Muscle layer of duodenum (tissue), 2 donors: ENCODE measurements at regions not wholly inside any gene's neighbourhood (a gene's known extent, or its start where the extent isn't known, plus 50 kb on each side); places are given as distances from the start of the nearest gene placed in this dataset.
"Not testable (repeated sequence)": the region's sequence is repeated elsewhere in the genome, so short reads cannot be mapped to it uniquely, and the experiment has no call there.

Source experiments
- H3K27ac ChIP-seq: one replicate; pipeline ENCODE4 v1.7.0; 2013; ENCODE audit warnings: mild to moderate bottlenecking, low read length
- H3K27me3 ChIP-seq: one replicate; pipeline ENCODE4 v1.7.0; 2013; ENCODE audit warnings: low read depth, mild to moderate bottlenecking, control low read depth, low read length
- H3K36me3 ChIP-seq, 2 donors: one replicate each; pipeline ENCODE4 v1.7.0; 2013; ENCODE audit warnings: low read length in 2 of 2, control low read depth in 1 of 2, mild to moderate bottlenecking in 1 of 2; ENCODE audit not compliant: insufficient read depth in 2 of 2, control insufficient read depth in 1 of 2
- H3K4me1 ChIP-seq, 2 donors: one replicate each; pipeline ENCODE4 v1.7.0; 2013; ENCODE audit warnings: low read length in 2 of 2, mild to moderate bottlenecking in 2 of 2, control low read depth in 1 of 2, moderate library complexity in 1 of 2; ENCODE audit not compliant: insufficient read depth in 2 of 2, control insufficient read depth in 1 of 2
- H3K4me3 ChIP-seq, 2 donors: one replicate each; pipeline ENCODE4 v1.7.0; 2013; ENCODE audit warnings: low read length in 2 of 2, low read depth in 1 of 2, mild to moderate bottlenecking in 1 of 2
- H3K9me3 ChIP-seq, 2 donors: one replicate each; pipeline ENCODE4 v1.7.0; 2013; ENCODE audit warnings: low read length in 2 of 2, control low read depth in 1 of 2, mild to moderate bottlenecking in 1 of 2; ENCODE audit not compliant: control insufficient read depth in 1 of 2
- donor health status: healthy.

- H3K4me1 ChIP-seq: peaks cover 0 to 5% of the 10 kb centered on the region in 2 donors
- no peaks in the 10 kb centered on the region for H3K36me3 ChIP-seq
- no peaks in the 10 kb centered on the region for H3K27me3 ChIP-seq
- no peak overlapping the region for H3K4me3 ChIP-seq
- H3K27ac ChIP-seq: no peak overlapping the region
- H3K9me3 ChIP-seq: no peaks in the 10 kb centered on the region
Observed at GRCh38 chr4:13918110-13918509, 290.6 kb upstream of the BOD1L1 start.

GRCh38 chr4:13918991-13919441, 291.5 kb upstream of the BOD1L1 start:
- peak overlapping the region; percentile 7 for H3K27ac ChIP-seq
- H3K4me3 ChIP-seq: no peak overlapping the region
- H3K9me3 ChIP-seq: no peaks in the 10 kb centered on the region
- peaks cover 0 to 5% of the 10 kb centered on the region in 2 donors for H3K4me1 ChIP-seq
- no peaks in the 10 kb centered on the region for H3K36me3 ChIP-seq
- no peaks in the 10 kb centered on the region for H3K27me3 ChIP-seq

- Histone ChIP-seq H3K4me1 (peaks cover 0 to 5% of the 10 kb centered on the region in 2 donors), H3K27me3 (no peaks in the 10 kb centered on the region), H3K9me3 (no peaks in the 10 kb centered on the region), H3K4me3 (no peak overlapping the region), H3K36me3 (no peaks in the 10 kb centered on the region), H3K27ac (no peak overlapping the region)
Observed at GRCh38 chr4:13920111-13920875, 292.8 kb upstream of the BOD1L1 start.

DNA sequence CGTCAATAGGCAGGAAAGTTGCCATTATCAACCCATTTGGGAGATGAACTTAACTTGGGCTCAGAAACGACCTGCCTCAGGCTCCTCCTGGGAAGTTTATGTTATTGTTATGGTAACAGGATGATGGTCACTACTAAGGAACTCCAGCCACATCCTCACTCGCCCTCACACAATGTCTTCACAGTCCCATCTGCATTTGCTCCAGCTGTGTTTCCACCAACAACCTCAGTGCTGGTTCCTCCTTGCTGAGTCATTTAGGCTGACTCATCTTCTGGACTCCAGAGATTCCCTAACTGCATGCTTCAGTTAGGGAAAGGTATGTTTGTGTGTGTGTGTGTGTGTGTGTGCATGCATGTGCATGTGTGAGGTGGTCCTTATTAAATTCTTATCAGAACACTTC, 293.4 kb upstream of the BOD1L1 start:
- no peaks in the 10 kb centered on the region for H3K36me3 ChIP-seq
- no peaks in the 10 kb centered on the region for H3K9me3 ChIP-seq
- H3K4me1 ChIP-seq: peaks cover 0 to 5% of the 10 kb centered on the region in 2 donors
- no peaks in the 10 kb centered on the region for H3K27me3 ChIP-seq
- H3K4me3 ChIP-seq: no peak overlapping the region
- H3K27ac ChIP-seq: no peak overlapping the region

DNA sequence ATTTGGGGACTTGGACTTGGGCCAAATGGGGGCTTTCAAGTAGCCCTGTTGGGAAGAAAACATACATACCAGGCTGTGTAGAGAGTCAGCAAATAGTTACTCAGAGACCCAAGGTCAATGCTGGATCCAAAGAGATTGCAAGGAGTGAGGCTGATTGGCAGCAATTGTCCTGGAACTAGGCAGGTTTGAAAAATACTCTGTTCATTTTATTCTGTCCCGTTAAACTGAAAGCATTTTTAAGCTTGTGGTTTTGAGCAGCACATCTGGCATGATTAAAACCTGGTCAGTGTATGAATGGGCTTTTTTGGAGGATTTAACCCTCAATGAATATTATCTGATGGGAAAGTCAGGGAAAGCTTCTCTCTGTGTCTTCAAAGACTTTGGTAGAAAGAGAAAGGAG, 294.3 kb upstream of the BOD1L1 start:
- Histone ChIP-seq H3K36me3 (no peaks in the 10 kb centered on the region), H3K9me3 (no peaks in the 10 kb centered on the region), H3K27ac (no peak overlapping the region)

DNA sequence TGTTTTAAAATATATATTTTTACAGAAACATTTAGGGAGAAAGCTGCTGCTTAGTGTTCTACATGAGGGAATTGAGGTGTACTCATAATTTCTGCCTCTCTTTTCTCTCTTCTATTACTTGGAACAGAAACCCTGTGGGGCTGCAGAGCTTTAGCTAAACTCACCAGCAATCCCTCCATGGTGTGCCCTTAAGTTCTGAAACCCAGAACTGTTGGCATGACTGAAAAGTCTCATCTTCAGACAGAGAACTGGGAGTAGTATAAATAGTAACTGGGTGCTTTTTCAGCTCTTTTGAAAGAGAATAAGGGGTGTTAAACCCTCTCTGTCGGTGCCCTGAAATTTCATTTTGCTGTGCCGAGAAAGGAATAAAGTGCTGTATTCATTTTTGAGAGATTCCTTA, 294.9 kb upstream of the BOD1L1 start:
- Histone ChIP-seq H3K36me3 (no peaks in the 10 kb centered on the region), H3K4me1 (peaks cover 0 to 5% of the 10 kb centered on the region in 2 donors), H3K27ac (no peak overlapping the region), H3K4me3 (no peak overlapping the region), H3K27me3 (no peaks in the 10 kb centered on the region), H3K9me3 (no peaks in the 10 kb centered on the region)

More for the DNA sequence above, 294.3 kb upstream of the BOD1L1 start:
- Histone ChIP-seq H3K27me3 (no peaks in the 10 kb centered on the region), H3K4me1 (peaks cover 0 to 5% of the 10 kb centered on the region in 2 donors), H3K4me3 (no peak overlapping the region)

GRCh38 chr4:13922873-13923645, 295.5 kb upstream of the BOD1L1 start:
- H3K27me3 ChIP-seq: no peaks in the 10 kb centered on the region
- H3K4me3 ChIP-seq: no peak overlapping the region
- H3K27ac ChIP-seq: no peak overlapping the region
- H3K36me3 ChIP-seq: no peaks in the 10 kb centered on the region
- H3K4me1 ChIP-seq: peaks cover 0 to 5% of the 10 kb centered on the region in 2 donors
- H3K9me3 ChIP-seq: no peaks in the 10 kb centered on the region

GRCh38 chr4:13924900-13925299, 297.4 kb upstream of the BOD1L1 start:
- H3K36me3 ChIP-seq, H3K4me1 ChIP-seq, H3K4me3 ChIP-seq, H3K27me3 ChIP-seq, H3K27ac ChIP-seq, H3K9me3 ChIP-seq: not testable (repeated sequence)

GRCh38 chr4:13928214-13928613, 300.7 kb upstream of the BOD1L1 start:
- Histone ChIP-seq H3K4me3 (no peak overlapping the region), H3K4me1 (no peaks in the 10 kb centered on the region), H3K27me3 (no peaks in the 10 kb centered on the region), H3K9me3 (no peaks in the 10 kb centered on the region), H3K27ac (no peak overlapping the region), H3K36me3 (no peaks in the 10 kb centered on the region)

DNA sequence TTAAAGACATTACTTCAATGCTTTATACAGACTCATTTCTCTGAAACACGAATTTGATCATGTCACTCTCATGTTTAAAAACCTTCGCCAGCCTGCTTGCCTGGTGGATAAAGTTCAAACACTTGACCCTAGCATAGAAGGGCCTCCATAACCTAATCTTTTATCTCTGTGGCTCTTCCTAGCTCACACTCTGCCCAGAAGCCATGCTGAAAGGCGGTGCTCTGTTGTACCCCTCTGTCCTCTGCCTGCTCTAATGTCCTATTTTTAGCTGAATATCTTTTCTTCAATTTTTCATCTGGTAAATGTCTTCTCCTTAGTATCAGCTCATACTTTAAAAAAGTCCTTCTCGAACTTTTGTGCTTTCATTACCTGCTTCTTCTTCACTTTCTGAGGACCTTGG, 302.6 kb upstream of the BOD1L1 start:
- Histone ChIP-seq H3K27ac (no peak overlapping the region), H3K9me3 (no peaks in the 10 kb centered on the region), H3K4me3 (no peak overlapping the region), H3K4me1 (no peaks in the 10 kb centered on the region), H3K27me3 (no peaks in the 10 kb centered on the region), H3K36me3 (no peaks in the 10 kb centered on the region)

DNA sequence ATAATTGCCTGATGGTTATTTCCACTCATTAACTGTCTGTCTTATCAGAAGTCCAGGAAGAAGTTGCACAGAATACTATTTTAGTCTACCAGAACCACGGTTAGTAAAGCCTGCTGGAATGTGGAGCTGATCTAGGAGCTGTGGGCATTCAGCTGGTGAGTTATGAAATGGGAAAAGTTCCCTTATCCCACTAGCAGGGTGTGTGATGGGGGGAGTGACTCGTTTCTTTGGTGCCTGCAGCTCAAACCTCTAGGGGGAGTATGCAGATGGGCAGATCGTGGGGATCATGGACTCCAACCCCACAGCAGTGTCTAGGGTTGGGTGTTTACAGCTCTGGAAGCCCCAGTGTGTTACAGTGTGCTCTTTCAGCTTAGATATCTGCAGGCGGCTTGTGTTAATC, 305.7 kb upstream of the BOD1L1 start:
- no peak overlapping the region for H3K4me3 ChIP-seq
- H3K36me3 ChIP-seq: no peaks in the 10 kb centered on the region
- H3K27ac ChIP-seq: no peak overlapping the region
- H3K9me3 ChIP-seq: no peaks in the 10 kb centered on the region
- H3K4me1 ChIP-seq: no peaks in the 10 kb centered on the region
- no peaks in the 10 kb centered on the region for H3K27me3 ChIP-seq
